Upper lobe of left lung (tissue), 4 donors: ENCODE measurements at regions not wholly inside any gene's neighbourhood (a gene's known extent, or its start where the extent isn't known, plus 50 kb on each side); places are given as distances from the start of the nearest gene placed in this dataset.

ENCODE experiments used
- CTCF ChIP-seq, 6 experiments: fragments of 450-650 bp in 4 of 6; fragments of 200-600 bp in 2 of 6; sonication (generic) in 2 of 6; IDR thresholded peaks; one replicate each; pipeline ENCODE4 v1.5.1; 2016 to 2019; ENCODE audit warnings: antibody characterized with exemption in 6 of 6
- POLR2AphosphoS5 ChIP-seq, 2 donors: sonication (generic); formaldehyde crosslinking; IDR thresholded peaks; one replicate each; pipeline ENCODE4 v1.5.1; 2017; ENCODE audit warnings: antibody characterized with exemption in 2 of 2

GRCh38 chr6:105964979-105965760 is 121.0 kb upstream of the PRDM1 start:
- TF ChIP-seq CTCF (IDR thresholded peaks at IDR 0.05) (no peak), POLR2AphosphoS5 (IDR thresholded peaks at IDR 0.05) (no peak)
